ENCODE measurements at regions not wholly inside any gene's neighbourhood (a gene's known extent, or its start where the extent isn't known, plus 50 kb on each side); places are given as distances from the start of the nearest gene placed in this dataset.

- TF ChIP-seq POLR2A (IDR thresholded peaks at IDR 0.05), result no peak
- TF ChIP-seq, protein P1, sequence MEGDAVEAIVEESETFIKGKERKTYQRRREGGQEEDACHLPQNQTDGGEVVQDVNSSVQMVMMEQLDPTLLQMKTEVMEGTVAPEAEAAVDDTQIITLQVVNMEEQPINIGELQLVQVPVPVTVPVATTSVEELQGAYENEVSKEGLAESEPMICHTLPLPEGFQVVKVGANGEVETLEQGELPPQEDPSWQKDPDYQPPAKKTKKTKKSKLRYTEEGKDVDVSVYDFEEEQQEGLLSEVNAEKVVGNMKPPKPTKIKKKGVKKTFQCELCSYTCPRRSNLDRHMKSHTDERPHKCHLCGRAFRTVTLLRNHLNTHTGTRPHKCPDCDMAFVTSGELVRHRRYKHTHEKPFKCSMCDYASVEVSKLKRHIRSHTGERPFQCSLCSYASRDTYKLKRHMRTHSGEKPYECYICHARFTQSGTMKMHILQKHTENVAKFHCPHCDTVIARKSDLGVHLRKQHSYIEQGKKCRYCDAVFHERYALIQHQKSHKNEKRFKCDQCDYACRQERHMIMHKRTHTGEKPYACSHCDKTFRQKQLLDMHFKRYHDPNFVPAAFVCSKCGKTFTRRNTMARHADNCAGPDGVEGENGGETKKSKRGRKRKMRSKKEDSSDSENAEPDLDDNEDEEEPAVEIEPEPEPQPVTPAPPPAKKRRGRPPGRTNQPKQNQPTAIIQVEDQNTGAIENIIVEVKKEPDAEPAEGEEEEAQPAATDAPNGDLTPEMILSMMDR (IDR thresholded peaks at IDR 0.05), result no peak
- no peak for TF ChIP-seq POLR2AphosphoS5 (IDR thresholded peaks at IDR 0.05)
- TF ChIP-seq EP300 (IDR thresholded peaks at IDR 0.05; ENCODE audit: low read depth), result no peak
- intact Hi-C loops (cut with DNase I; ENCODE audit: low total_unique reads) (no loop called here), in situ Hi-C loops (cut with MboI; ENCODE audit: low pct_ligation_motif_present in 1 of 4, low pct_unique_long_range_greater_than_20kb in 1 of 4, low sequenced_read_pairs in 3 of 4) (no loop called here)
- 82 to 89% methylated on average over 1 of the region's 1 CpG for WGBS, 2 donors (ENCODE audit: low coverage in 1 of 2)
- Histone ChIP-seq H3K36me3 (no peaks in the 10 kb centered on the region), H3K4me1 (no peaks in the 10 kb centered on the region), H3K4me3 (no peak overlapping the region), H3K27me3 (no peaks in the 10 kb centered on the region), H3K27ac (no peak overlapping the region), H3K9me3 (no peaks in the 10 kb centered on the region)
- DNase-seq, result no peak
Observed at GRCh38 chr5:152704286-152704685, 299.2 kb upstream of the NMUR2 start.

DNA sequence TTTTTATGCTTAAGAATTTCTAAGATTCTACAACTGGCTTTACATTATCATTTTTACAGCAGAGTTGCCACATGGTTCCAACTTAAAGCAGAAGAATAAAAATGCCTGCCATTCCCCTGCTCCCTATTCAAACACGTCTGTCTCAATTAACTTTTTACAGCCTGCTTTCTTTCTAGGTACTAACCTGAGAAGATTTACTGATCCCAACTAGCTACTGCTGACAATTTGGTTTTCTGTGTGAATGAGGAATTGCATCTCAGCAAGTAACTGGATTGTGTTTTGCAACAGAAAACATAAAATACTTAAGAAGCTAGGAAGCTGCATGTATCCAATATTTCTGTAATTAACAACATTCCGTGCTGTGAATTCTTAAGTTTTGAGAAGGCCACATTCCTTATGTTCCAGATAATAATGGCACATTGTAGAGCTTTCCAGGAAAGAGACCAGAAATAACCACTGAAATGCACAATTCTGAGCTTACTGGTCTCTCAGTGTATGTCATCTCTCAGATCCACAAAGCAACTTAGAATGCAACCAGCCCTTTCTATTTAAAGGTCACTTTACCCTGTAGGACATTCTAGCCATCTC is 306.8 kb upstream of the NMUR2 start:
- WGBS, 2 donors (ENCODE audit: low coverage in 1 of 2), result 31 to 50% methylated on average over 2 of the region's 2 CpGs
- in situ Hi-C loops (cut with MboI; ENCODE audit: low pct_ligation_motif_present in 1 of 4, low pct_unique_long_range_greater_than_20kb in 1 of 4, low sequenced_read_pairs in 3 of 4), result no loop called here
- TF ChIP-seq EP300 (IDR thresholded peaks at IDR 0.05; ENCODE audit: low read depth), result no peak
- no peak for TF ChIP-seq POLR2A (IDR thresholded peaks at IDR 0.05)
- TF ChIP-seq, protein P1 (IDR thresholded peaks at IDR 0.05), result no peak
- no peak for TF ChIP-seq POLR2AphosphoS5 (IDR thresholded peaks at IDR 0.05)
- no peak for DNase-seq
- Histone ChIP-seq H3K4me3 (no peak overlapping the region), H3K27me3 (no peaks in the 10 kb centered on the region), H3K9me3 (no peaks in the 10 kb centered on the region), H3K36me3 (no peaks in the 10 kb centered on the region), H3K4me1 (no peaks in the 10 kb centered on the region), H3K27ac (no peak overlapping the region)
- intact Hi-C loops (cut with DNase I; ENCODE audit: low total_unique reads), result no loop called here

DNA sequence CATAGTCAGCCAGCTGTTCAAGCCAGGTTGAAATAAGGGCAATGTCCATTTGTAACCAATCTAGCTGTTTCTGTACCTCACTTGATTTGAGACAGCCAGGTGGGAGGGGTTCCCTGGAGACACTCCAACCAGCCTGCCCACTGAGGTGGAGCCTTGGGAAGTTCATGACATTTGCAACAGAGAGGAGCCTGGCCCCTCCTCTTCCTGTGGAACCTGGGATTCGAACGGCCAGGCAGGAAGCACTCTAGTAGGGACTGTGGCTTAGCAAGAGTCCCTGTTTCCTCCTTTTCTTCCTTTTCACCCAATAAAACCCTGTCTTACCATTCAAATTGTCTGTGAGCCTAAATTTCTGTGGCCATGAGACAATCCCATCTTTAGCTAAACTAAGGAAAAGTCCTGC is 312.3 kb upstream of the NMUR2 start:
- Histone ChIP-seq H3K4me1 (no peaks in the 10 kb centered on the region), H3K27me3 (no peaks in the 10 kb centered on the region), H3K9me3 (peaks cover 5 to 6% of the 10 kb centered on the region in 2 donors), H3K36me3 (no peaks in the 10 kb centered on the region), H3K27ac (no peak overlapping the region), H3K4me3 (no peak overlapping the region)
- in situ Hi-C loops (cut with MboI; ENCODE audit: low pct_ligation_motif_present in 1 of 4, low pct_unique_long_range_greater_than_20kb in 1 of 4, low sequenced_read_pairs in 3 of 4) (no loop called here), intact Hi-C loops (cut with DNase I; ENCODE audit: low total_unique reads) (no loop called here)
- DNase-seq, result no peak
- TF ChIP-seq POLR2AphosphoS5 (IDR thresholded peaks at IDR 0.05) (no peak), POLR2A (IDR thresholded peaks at IDR 0.05) (no peak), EP300 (IDR thresholded peaks at IDR 0.05; ENCODE audit: low read depth) (no peak)
- TF ChIP-seq, protein P1 (IDR thresholded peaks at IDR 0.05), result no peak
- WGBS, 2 donors (ENCODE audit: low coverage in 1 of 2), result 43% methylated on average over 2 of the region's 2 CpGs; no CpG with 5 or more reads in 1 of the 2 donors

DNA sequence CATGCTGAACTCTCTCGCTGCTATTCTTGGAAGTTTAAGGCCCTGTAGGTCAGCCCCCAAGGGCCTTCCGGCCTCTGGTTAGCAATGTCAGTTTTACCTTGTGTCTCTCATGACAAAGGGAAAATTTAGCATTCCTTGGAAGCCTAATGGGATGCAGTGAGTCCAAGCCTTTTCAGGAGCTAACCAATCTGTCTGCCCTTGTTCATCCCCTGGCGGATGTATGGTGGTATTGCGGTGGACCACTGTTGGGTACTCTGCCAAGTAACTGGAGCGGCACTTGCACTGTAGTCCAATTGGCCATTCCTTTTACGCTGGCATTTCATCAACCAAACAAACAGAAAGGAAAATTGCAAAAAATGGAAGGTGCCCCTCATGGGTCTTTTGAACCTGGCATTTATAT is 318.4 kb upstream of the NMUR2 start:
- intact Hi-C loops (cut with DNase I; ENCODE audit: low total_unique reads), result no loop called here

More for the DNA sequence above, 318.4 kb upstream of the NMUR2 start:
- no peak for TF ChIP-seq EP300 (IDR thresholded peaks at IDR 0.05; ENCODE audit: low read depth)
- TF ChIP-seq, protein P1 (IDR thresholded peaks at IDR 0.05), result no peak
- in situ Hi-C loops (cut with MboI; ENCODE audit: low pct_ligation_motif_present in 1 of 4, low pct_unique_long_range_greater_than_20kb in 1 of 4, low sequenced_read_pairs in 3 of 4), result no loop called here
- WGBS, 2 donors (ENCODE audit: low coverage in 1 of 2), result 85 to 100% methylated on average over 3 to 6 of the region's 6 CpGs
- no peak overlapping the region for H3K4me3 ChIP-seq
- peaks cover 5 to 6% of the 10 kb centered on the region in 2 donors for H3K9me3 ChIP-seq
- H3K27ac ChIP-seq, result no peak overlapping the region
- no peaks in the 10 kb centered on the region for H3K4me1 ChIP-seq
- no peaks in the 10 kb centered on the region for H3K36me3 ChIP-seq
- DNase-seq, result no peak
- H3K27me3 ChIP-seq, result no peaks in the 10 kb centered on the region
